A549 (cell line): ENCODE measurements at regions not wholly inside any gene's neighbourhood (a gene's known extent, or its start where the extent isn't known, plus 50 kb on each side); places are given as distances from the start of the nearest gene placed in this dataset.

Experiments used
- ATAC-seq, 2 experiments: fragments of 200-7000 bp in 1 of 2; fragments of >200 bp in 1 of 2; cut with Nextera tagmentation in 1 of 2; cut with Tn5 transposase in 1 of 2; 3 replicates each; pipeline versions ENCODE4 v1.8.0 to v1.9.1; 2018 to 2020; ENCODE audit warnings: mild to moderate bottlenecking in 1 of 2, moderate library complexity in 1 of 2
- CTCF ChIA-PET: fragments of 300-600 bp; sonication (Branson Sonifier 250); formaldehyde crosslinking; extraction: SDS; loops from one replicate; lab custom pipeline; 2021; ENCODE audit warnings: antibody characterized with exemption, inconsistent platforms; lab: Yijun Ruan, JAX
- POLR2A ChIA-PET: fragments of 350-600 bp; formaldehyde crosslinking; extraction: SDS; loops from one replicate; lab custom pipeline; 2021; ENCODE audit warnings: antibody characterized with exemption, inconsistent platforms; lab: Yijun Ruan, JAX
- DNase-seq, 2 experiments: peaks; one replicate each; pipeline versions ENCODE4 v3.0.0 to v3.0.0-alpha.2; 2011 to 2016; ENCODE audit warnings: low read depth in 1 of 2, low spot score in 1 of 2
- FAIRE-seq: peaks from 2 replicates; lab custom pipeline; 2011; peaks lifted over from hg19 to GRCh38; lab: Jason Lieb, UNC
- H3K27ac ChIP-seq, 2 experiments: fragments of >200 bp; sonication (Bioruptor Twin); formaldehyde crosslinking; 3 replicates each; pipeline ENCODE4 v1.5.1; 2016 to 2017
- H3K4me1 ChIP-seq: fragments of >200 bp; sonication (Bioruptor Twin); formaldehyde crosslinking; 3 replicates; pipeline ENCODE4 v1.6.1; 2016
- H3K4me2 ChIP-seq: fragments of >200 bp; sonication (Bioruptor Twin); formaldehyde crosslinking; 3 replicates; pipeline ENCODE4 v1.6.1; 2016
- H3K4me3 ChIP-seq: fragments of >200 bp; sonication (Bioruptor Twin); formaldehyde crosslinking; 3 replicates; pipeline ENCODE4 v1.5.1; 2016
- H3K9me3 ChIP-seq: fragments of >200 bp; sonication (Bioruptor Twin); formaldehyde crosslinking; 3 replicates; pipeline ENCODE4 v1.6.1; 2016
- CBX8 ChIP-seq: fragments of 200-600 bp; sonication (generic); IDR thresholded peaks from 2 replicates; pipeline ENCODE4 v1.6.1; 2016
- CHD2 ChIP-seq: fragments of 150-350 bp; IDR thresholded peaks from 2 replicates; pipeline ENCODE4 v1.6.1; 2014; ENCODE audit warnings: low read length; ENCODE audit not compliant: partially characterized antibody
- CHD4 ChIP-seq: fragments of 200-600 bp; sonication (generic); IDR thresholded peaks from 2 replicates; pipeline ENCODE4 v1.6.1; 2016; ENCODE audit warnings: antibody characterized with exemption, mild to moderate bottlenecking, borderline replicate concordance
- EHF ChIP-seq: fragments of 250-450 bp; sonication (Bioruptor Pico); IDR thresholded peaks from 2 replicates; pipeline ENCODE4 v1.5.0; 2020; ENCODE audit warnings: mild to moderate bottlenecking
- EP300 ChIP-seq, 2 experiments: fragments of >200 bp; sonication (Bioruptor Twin); formaldehyde crosslinking; IDR thresholded peaks; 2 replicates in 1 of 2; 3 replicates in 1 of 2; pipeline ENCODE4 v1.6.1; 2016 to 2017
- ESRRA ChIP-seq: fragments of 150-350 bp; IDR thresholded peaks from 2 replicates; pipeline ENCODE4 v1.6.1; 2014; ENCODE audit warnings: mild to moderate bottlenecking, low read length, borderline replicate concordance
- GATA3 ChIP-seq: IDR thresholded peaks from 2 replicates; pipeline ENCODE4 v1.6.1; 2012; ENCODE audit warnings: borderline replicate concordance
- HOXB13 ChIP-seq: fragments of 250-450 bp; sonication (Bioruptor Pico); IDR thresholded peaks from 2 replicates; pipeline ENCODE4 v1.5.0; 2020; ENCODE audit warnings: low read depth, mild to moderate bottlenecking, moderate library complexity
- MAZ ChIP-seq: fragments of 150-350 bp; IDR thresholded peaks from 2 replicates; pipeline ENCODE4 v1.6.1; 2014; ENCODE audit warnings: antibody characterized with exemption, low read depth, low read length, borderline replicate concordance
- NFE2L2 ChIP-seq: fragments of 150-350 bp; conservative IDR thresholded peaks from 2 replicates; pipeline ENCODE4 v1.6.1; 2014; ENCODE audit warnings: low read length
- PHF8 ChIP-seq: fragments of 200-600 bp; sonication (generic); IDR thresholded peaks from 2 replicates; pipeline ENCODE4 v1.6.1; 2016; ENCODE audit warnings: low read depth, mild to moderate bottlenecking, antibody characterized with exemption, moderate library complexity, borderline replicate concordance
- POLR2AphosphoS2 ChIP-seq: conservative IDR thresholded peaks from 2 replicates; pipeline ENCODE4 v1.6.1; 2012; ENCODE audit warnings: low read length, improper control_type of control experiment, inconsistent platforms
- RARB ChIP-seq: fragments of 250-450 bp; sonication (Bioruptor Pico); IDR thresholded peaks from 2 replicates; pipeline ENCODE4 v1.8.0; 2021; ENCODE audit warnings: mild to moderate bottlenecking, moderate library complexity
- RCOR1 ChIP-seq: fragments of 150-350 bp; IDR thresholded peaks from 2 replicates; pipeline ENCODE4 v1.6.1; 2014; ENCODE audit warnings: antibody characterized with exemption, low read length, low read depth
- RFX5 ChIP-seq: fragments of 450-650 bp; IDR thresholded peaks from 2 replicates; pipeline ENCODE4 v1.7.1; 2014; ENCODE audit warnings: antibody characterized with exemption, mild to moderate bottlenecking, moderate library complexity
- SMC3 ChIP-seq: fragments of >200 bp; sonication (Bioruptor Twin); formaldehyde crosslinking; IDR thresholded peaks from 3 replicates; pipeline ENCODE4 v1.6.1; 2018; ENCODE audit warnings: inconsistent platforms
- SREBF2 ChIP-seq: fragments of 450-650 bp; IDR thresholded peaks from 2 replicates; pipeline ENCODE4 v1.6.1; 2014; ENCODE audit warnings: mild to moderate bottlenecking, moderate library complexity
- ZFP36 ChIP-seq: fragments of 450-650 bp; IDR thresholded peaks from 2 replicates; pipeline ENCODE4 v1.6.1; 2014; ENCODE audit warnings: borderline replicate concordance; ENCODE audit not compliant: partially characterized antibody
- WGBS: methylation state at CpG from one replicate; pipeline ENCODE4 v1.1.6; 2017; ENCODE audit errors: missing lambda C conversion rate; 5-methylcytosine and 5-hydroxymethylcytosine counted together
- TF ChIP-seq, protein P1 (sequence below): fragments of 150-350 bp; IDR thresholded peaks from 2 replicates; pipeline ENCODE4 v1.6.1; 2014; ENCODE audit warnings: low read depth, mild to moderate bottlenecking, low read length
- TF ChIP-seq, protein P2 (sequence below): fragments of 250-450 bp; sonication (Bioruptor Pico); IDR thresholded peaks from 2 replicates; pipeline ENCODE4 v1.5.0; 2020; ENCODE audit warnings: low read depth, mild to moderate bottlenecking, moderate library complexity
- TF ChIP-seq, protein P3 (sequence below): IDR thresholded peaks from 2 replicates; pipeline ENCODE4 v1.6.1; 2012
- TF ChIP-seq, protein P4 (sequence below): fragments of 450-650 bp; IDR thresholded peaks from 2 replicates; pipeline ENCODE4 v1.6.1; 2014; ENCODE audit warnings: antibody characterized with exemption
- TF ChIP-seq, protein P5 (sequence below): IDR thresholded peaks from 2 replicates; pipeline ENCODE4 v1.6.1; 2012
- TF ChIP-seq, protein P6 (sequence below): fragments of 250-450 bp; sonication (Bioruptor Pico); IDR thresholded peaks from 2 replicates; pipeline ENCODE4 v1.5.0; 2021; ENCODE audit warnings: mild to moderate bottlenecking, moderate library complexity, borderline replicate concordance

DNA sequence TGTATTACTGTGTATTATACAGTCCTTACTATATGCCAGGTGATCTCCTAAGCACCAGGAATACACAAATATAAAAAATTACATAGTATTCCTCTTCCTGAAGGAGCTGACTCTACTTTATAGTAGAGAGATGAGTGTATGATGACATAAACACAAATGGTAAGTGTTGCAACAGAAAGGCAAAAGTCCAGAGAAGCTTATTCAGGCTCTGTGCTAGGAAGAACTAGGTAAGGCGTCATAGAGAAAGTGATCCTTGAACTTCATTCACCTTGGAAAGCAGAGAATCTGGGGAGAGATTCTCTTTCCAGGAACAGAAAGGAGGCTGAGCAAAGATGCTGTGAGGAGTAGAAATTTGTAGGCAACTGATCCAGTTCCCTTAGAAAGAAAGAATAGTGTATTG is 115.0 kb upstream of the KCNIP4 start (continued):
- TF ChIP-seq, protein P1, sequence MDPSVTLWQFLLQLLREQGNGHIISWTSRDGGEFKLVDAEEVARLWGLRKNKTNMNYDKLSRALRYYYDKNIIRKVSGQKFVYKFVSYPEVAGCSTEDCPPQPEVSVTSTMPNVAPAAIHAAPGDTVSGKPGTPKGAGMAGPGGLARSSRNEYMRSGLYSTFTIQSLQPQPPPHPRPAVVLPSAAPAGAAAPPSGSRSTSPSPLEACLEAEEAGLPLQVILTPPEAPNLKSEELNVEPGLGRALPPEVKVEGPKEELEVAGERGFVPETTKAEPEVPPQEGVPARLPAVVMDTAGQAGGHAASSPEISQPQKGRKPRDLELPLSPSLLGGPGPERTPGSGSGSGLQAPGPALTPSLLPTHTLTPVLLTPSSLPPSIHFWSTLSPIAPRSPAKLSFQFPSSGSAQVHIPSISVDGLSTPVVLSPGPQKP, result no peak

DNA sequence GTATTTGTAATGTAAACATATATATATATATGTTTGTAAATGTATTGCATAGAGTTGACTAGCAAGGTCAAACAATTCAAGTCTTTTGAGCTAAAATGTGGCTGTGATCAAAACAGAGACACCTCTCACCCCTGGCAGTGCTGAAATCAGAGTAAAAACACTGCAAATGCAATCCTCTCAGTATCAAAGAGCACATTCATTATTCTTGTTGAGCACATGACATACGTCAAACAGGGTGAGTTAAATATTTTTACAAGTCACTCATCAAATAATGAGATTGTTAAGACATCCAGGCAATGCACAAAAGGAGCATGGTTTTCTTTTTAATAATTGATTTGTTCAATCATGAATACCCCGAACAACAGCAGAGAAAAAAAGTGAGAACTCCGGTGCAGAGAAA is 114.1 kb upstream of the KCNIP4 start:
- ChIA-PET POLR2A (no interaction called here), CTCF (no interaction called here)
- 17% methylated on average over 3 of the region's 3 CpGs for WGBS
- Histone ChIP-seq H3K9me3 (no peaks in the 10 kb centered on the region), H3K4me3 (no peak overlapping the region), H3K27ac (no peak overlapping the region), H3K4me2 (no peak overlapping the region), H3K4me1 (no peaks in the 10 kb centered on the region)
- TF ChIP-seq SMC3 (no peak), SREBF2 (no peak), PHF8 (no peak)
- no peak for FAIRE-seq
- ATAC-seq, result no peak
- no peak for DNase-seq

DNA sequence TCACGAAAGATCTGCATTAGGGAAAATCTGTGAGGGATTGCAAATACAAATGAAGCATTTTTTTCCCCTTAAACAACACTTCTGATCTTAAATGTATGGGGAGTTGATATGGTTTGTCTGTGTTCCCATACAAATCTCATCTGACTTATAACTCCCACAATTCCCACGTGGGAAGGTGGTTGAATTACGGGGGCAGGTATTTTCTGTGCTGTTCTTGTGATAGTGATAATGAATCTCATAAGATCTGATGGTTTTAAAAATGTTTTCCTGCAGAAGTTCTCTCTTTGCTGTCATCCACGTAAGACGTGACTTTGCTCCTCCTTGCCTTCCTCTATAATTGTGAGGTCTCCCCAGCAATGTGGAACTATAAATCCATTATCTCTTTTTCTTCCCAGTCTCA is 107.4 kb upstream of the KCNIP4 start:
- Histone ChIP-seq H3K27ac (no peak overlapping the region), H3K4me2 (no peak overlapping the region), H3K4me1 (no peaks in the 10 kb centered on the region), H3K9me3 (no peaks in the 10 kb centered on the region), H3K4me3 (no peak overlapping the region)
- ChIA-PET CTCF (no interaction called here), POLR2A (no interaction called here)
- TF ChIP-seq ZFP36, result no peak
- TF ChIP-seq, protein P2, sequence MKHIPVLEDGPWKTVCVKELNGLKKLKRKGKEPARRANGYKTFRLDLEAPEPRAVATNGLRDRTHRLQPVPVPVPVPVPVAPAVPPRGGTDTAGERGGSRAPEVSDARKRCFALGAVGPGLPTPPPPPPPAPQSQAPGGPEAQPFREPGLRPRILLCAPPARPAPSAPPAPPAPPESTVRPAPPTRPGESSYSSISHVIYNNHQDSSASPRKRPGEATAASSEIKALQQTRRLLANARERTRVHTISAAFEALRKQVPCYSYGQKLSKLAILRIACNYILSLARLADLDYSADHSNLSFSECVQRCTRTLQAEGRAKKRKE (CRISPR knock-in tag), result no peak
- TF ChIP-seq GATA3, result no peak
- no peak for TF ChIP-seq RFX5
- TF ChIP-seq, protein P3, sequence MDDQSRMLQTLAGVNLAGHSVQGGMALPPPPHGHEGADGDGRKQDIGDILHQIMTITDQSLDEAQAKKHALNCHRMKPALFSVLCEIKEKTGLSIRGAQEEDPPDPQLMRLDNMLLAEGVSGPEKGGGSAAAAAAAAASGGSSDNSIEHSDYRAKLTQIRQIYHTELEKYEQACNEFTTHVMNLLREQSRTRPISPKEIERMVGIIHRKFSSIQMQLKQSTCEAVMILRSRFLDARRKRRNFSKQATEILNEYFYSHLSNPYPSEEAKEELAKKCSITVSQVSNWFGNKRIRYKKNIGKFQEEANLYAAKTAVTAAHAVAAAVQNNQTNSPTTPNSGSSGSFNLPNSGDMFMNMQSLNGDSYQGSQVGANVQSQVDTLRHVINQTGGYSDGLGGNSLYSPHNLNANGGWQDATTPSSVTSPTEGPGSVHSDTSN, result no peak
- TF ChIP-seq POLR2AphosphoS2, result no peak
- TF ChIP-seq ESRRA, result no peak
- TF ChIP-seq HOXB13 (CRISPR knock-in tag), result no peak
- no peak for TF ChIP-seq NFE2L2
- TF ChIP-seq RCOR1, result no peak
- ATAC-seq (no peak), FAIRE-seq (no peak), DNase-seq (no peak)
- WGBS, result 3% methylated on average over 5 of the region's 5 CpGs

DNA sequence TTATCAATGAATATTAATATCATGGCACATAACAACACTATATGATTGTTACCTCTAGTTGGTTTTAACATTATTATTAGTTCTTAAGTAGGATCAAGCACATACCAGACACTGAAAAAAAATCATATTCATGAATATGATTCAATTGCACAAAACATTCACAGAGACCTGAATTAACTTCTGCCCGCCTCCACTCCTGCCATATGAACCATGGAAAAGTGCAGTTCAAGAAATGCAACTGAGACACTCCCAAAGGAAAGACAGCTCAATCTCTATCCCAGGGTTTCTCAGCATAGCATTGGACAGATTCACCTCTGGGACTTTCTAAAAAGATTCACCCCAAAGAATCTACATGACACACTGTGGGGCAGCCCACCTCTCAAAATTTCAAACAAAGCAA is 103.5 kb upstream of the KCNIP4 start:
- no peak overlapping the region for H3K4me2 ChIP-seq
- H3K9me3 ChIP-seq, result no peaks in the 10 kb centered on the region
- POLR2A ChIA-PET, result no interaction called here
- DNase-seq, result no peak
- ATAC-seq, result no peak
- no peaks in the 10 kb centered on the region for H3K4me1 ChIP-seq
- TF ChIP-seq CHD2 (no peak), CHD4 (no peak), EP300 (IDR thresholded peaks at IDR 0.05) (no peak), EHF (no peak), CBX8 (no peak), MAZ (no peak), RARB (CRISPR knock-in tag) (no peak), NFE2L2 (no peak)
- TF ChIP-seq, protein P4, sequence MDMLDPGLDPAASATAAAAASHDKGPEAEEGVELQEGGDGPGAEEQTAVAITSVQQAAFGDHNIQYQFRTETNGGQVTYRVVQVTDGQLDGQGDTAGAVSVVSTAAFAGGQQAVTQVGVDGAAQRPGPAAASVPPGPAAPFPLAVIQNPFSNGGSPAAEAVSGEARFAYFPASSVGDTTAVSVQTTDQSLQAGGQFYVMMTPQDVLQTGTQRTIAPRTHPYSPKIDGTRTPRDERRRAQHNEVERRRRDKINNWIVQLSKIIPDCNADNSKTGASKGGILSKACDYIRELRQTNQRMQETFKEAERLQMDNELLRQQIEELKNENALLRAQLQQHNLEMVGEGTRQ, result no peak
- TF ChIP-seq, protein P2 (CRISPR knock-in tag), result no peak
- TF ChIP-seq, protein P5, sequence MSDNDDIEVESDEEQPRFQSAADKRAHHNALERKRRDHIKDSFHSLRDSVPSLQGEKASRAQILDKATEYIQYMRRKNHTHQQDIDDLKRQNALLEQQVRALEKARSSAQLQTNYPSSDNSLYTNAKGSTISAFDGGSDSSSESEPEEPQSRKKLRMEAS, result no peak
- TF ChIP-seq, protein P1, result no peak
- TF ChIP-seq, protein P6, sequence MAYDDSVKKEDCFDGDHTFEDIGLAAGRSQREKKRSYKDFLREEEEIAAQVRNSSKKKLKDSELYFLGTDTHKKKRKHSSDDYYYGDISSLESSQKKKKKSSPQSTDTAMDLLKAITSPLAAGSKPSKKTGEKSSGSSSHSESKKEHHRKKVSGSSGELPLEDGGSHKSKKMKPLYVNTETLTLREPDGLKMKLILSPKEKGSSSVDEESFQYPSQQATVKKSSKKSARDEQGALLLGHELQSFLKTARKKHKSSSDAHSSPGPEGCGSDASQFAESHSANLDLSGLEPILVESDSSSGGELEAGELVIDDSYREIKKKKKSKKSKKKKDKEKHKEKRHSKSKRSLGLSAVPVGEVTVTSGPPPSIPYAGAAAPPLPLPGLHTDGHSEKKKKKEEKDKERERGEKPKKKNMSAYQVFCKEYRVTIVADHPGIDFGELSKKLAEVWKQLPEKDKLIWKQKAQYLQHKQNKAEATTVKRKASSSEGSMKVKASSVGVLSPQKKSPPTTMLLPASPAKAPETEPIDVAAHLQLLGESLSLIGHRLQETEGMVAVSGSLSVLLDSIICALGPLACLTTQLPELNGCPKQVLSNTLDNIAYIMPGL, result no peak
- WGBS, result 0% methylated on average over 1 of the region's 1 CpG
- CTCF ChIA-PET, result no interaction called here
- no peak overlapping the region for H3K4me3 ChIP-seq
- FAIRE-seq, result no peak
- H3K27ac ChIP-seq, result no peak overlapping the region
